T-cell (primary cell): ENCODE measurements at regions not wholly inside any gene's neighbourhood (a gene's known extent, or its start where the extent isn't known, plus 50 kb on each side); places are given as distances from the start of the nearest gene placed in this dataset.
"Not testable (repeated sequence)": the region's sequence is repeated elsewhere in the genome, so short reads cannot be mapped to it uniquely, and the experiment has no call there.

ENCODE experiments used
- ATAC-seq, 4 experiments: fragments of 200-7000 bp in 3 of 4; fragments of 150-1000 bp in 1 of 4; cut with Tn5 transposase; replicated peaks in 1 of 4; 1 replicate in 3 of 4; 2 replicates in 1 of 4; pipeline ENCODE4 v1.10.0; 2021; ENCODE audit warnings: moderate library complexity in 3 of 4, mild to moderate bottlenecking in 2 of 4, moderate number of reproducible peaks in 1 of 4
- CTCF ChIA-PET, 2 donors: fragments of 300-600 bp; sonication (Branson Sonifier 250); formaldehyde crosslinking; loops; one replicate each; lab custom pipeline; 2022; ENCODE audit warnings: antibody characterized with exemption in 2 of 2; lab: Charles Lee
- POLR2A ChIA-PET, 2 donors: fragments of 300-600 bp; sonication (Branson Sonifier 250); formaldehyde crosslinking; loops; one replicate each; lab custom pipeline; 2022; ENCODE audit warnings: antibody characterized with exemption in 2 of 2; lab: Charles Lee
- DNase-seq, 35 experiments: peaks; one replicate each; pipeline versions ENCODE4 v3.0.0 to v3.0.0-alpha.2; 2013 to 2023
- H3K27ac ChIP-seq: one replicate; pipeline ENCODE4 v1.5.1; 2013; ENCODE audit warnings: low read length
- H3K27me3 ChIP-seq, 2 experiments: replicated peaks in 1 of 2; 1 replicate in 1 of 2; 2 replicates in 1 of 2; pipeline versions ENCODE4 v1.6.1 to v1.7.0; 2013; ENCODE audit warnings: low read length in 1 of 2, mixed read lengths in 1 of 2; ENCODE audit not compliant: control insufficient read depth in 2 of 2, insufficient read depth in 2 of 2; ENCODE audit errors: extremely low read depth in 1 of 2
- H3K36me3 ChIP-seq, 2 donors: 1 replicate in 1 of 2; 2 replicates in 1 of 2; pipeline versions ENCODE4 v1.6.1 to v1.7.0; 2013; ENCODE audit warnings: low read length in 1 of 2; ENCODE audit not compliant: control insufficient read depth in 2 of 2, insufficient read depth in 1 of 2; ENCODE audit errors: extremely low read depth in 1 of 2
- H3K4me1 ChIP-seq, 2 experiments: 1 replicate in 1 of 2; 2 replicates in 1 of 2; pipeline versions ENCODE4 v1.6.1 to v1.7.0; 2013; ENCODE audit warnings: low read length in 2 of 2, mixed read lengths in 1 of 2; ENCODE audit not compliant: insufficient read depth in 2 of 2, control insufficient read depth in 1 of 2; ENCODE audit errors: extremely low read depth in 1 of 2
- H3K4me3 ChIP-seq, 2 donors: 1 replicate in 1 of 2; 2 replicates in 1 of 2; pipeline versions ENCODE4 v1.5.1 to v1.7.0; 2013; ENCODE audit warnings: mild to moderate bottlenecking in 2 of 2, low read length in 1 of 2, moderate library complexity in 1 of 2; ENCODE audit not compliant: control insufficient read depth in 1 of 2; ENCODE audit errors: extremely low read depth in 1 of 2
- H3K9me3 ChIP-seq: 2 replicates; pipeline ENCODE4 v1.7.0; 2013
- H3K27ac Mint-ChIP-seq, 2 donors: one replicate each; pipeline ENCODE4 v1.8.0; 2020 to 2021; ENCODE audit warnings: mild to moderate bottlenecking in 2 of 2, mixed read lengths in 2 of 2
- H3K27me3 Mint-ChIP-seq, 2 donors: one replicate each; pipeline ENCODE4 v1.8.0; 2021 to 2022; ENCODE audit warnings: mixed read lengths in 2 of 2
- H3K36me3 Mint-ChIP-seq: one replicate; pipeline ENCODE4 v1.8.0; 2021; ENCODE audit warnings: mixed read lengths
- H3K4me1 Mint-ChIP-seq, 3 donors: one replicate each; pipeline ENCODE4 v1.8.0; 2020 to 2022; ENCODE audit warnings: mixed read lengths in 3 of 3, mild to moderate bottlenecking in 1 of 3
- H3K4me3 Mint-ChIP-seq, 3 donors: one replicate each; pipeline ENCODE4 v1.8.0; 2020 to 2022; ENCODE audit warnings: mild to moderate bottlenecking in 3 of 3, mixed read lengths in 3 of 3, moderate library complexity in 3 of 3
- H3K9me3 Mint-ChIP-seq, 3 donors: one replicate each; pipeline ENCODE4 v1.8.0; 2020 to 2022; ENCODE audit warnings: mixed read lengths in 3 of 3
- WGBS: methylation state at CpG from one replicate; pipeline ENCODE4 v1.1.5; 2013; ENCODE audit warnings: missing lambda C conversion rate; ENCODE audit not compliant: insufficient coverage; 5-methylcytosine and 5-hydroxymethylcytosine counted together

DNA sequence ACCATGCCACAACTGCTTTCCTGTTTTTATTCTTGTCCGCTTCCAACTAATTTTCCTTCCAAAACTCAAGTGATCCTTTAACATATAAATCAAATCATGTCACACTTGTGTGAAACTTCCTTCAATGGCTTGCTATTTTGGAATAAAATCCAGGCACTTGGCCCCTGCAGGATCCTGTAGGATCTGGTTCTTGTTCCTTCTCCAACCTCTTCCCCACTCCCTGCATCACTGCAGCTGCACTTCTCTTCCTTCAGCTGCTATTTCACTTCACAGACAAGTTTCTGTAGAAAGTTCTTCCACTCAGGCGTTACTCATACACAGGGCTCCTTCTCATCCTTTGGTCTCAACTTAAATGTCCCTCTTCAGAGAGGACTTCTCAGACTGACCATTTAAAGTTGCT is 239.7 kb upstream of the BTG1 start:
- no peaks in the 10 kb centered on the region for H3K9me3 ChIP-seq
- ATAC-seq, result no peak
- no peak for DNase-seq
- peaks cover 3 to 5% of the 10 kb centered on the region in 2 experiments for H3K4me1 ChIP-seq
- H3K27ac ChIP-seq, result no peak overlapping the region
- no peak overlapping the region for H3K4me3 Mint-ChIP-seq
- no peak overlapping the region for H3K27ac Mint-ChIP-seq
- no peaks in the 10 kb centered on the region for H3K36me3 ChIP-seq
- no peaks in the 10 kb centered on the region for H3K9me3 Mint-ChIP-seq
- POLR2A ChIA-PET, result interaction anchor here in 1 of 2 donors (0.6 kb wide), 1 partner anchor 62 kb away, joined by 3 read pairs; no protein-coding TSS in a partner anchor
- CTCF ChIA-PET, result no interaction called here
- H3K27me3 Mint-ChIP-seq, result no peaks in the 10 kb centered on the region
- no peaks in the 10 kb centered on the region for H3K27me3 ChIP-seq
- H3K4me3 ChIP-seq, result no peak overlapping the region
- H3K36me3 Mint-ChIP-seq, result no peaks in the 10 kb centered on the region
- H3K4me1 Mint-ChIP-seq, result peaks cover 48 to 59% (median 54%) of the 10 kb centered on the region in 3 donors
- WGBS, result 100% methylated on average over 1 of the region's 2 CpGs

DNA sequence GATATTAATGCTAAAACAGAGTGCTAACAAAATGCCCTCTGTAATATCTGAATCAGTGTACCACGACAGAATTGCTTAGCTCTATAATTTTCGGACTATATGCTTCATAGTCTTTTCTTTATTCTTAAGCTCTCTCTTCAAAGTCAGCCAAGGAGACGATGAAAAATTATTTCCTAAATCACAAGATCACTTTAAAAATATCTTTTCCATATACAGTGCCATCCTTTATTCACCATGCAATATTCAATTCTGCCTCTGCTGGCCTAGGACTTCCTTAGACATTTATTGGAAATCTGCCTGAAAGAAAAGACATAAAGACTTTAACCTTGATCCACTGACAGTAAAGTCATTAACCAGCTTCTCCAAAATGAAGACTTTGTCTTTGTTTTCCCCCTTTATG is 238.9 kb upstream of the BTG1 start:
- Mint-ChIP-seq H3K4me3 (no peak overlapping the region), H3K27me3 (no peaks in the 10 kb centered on the region), H3K4me1 (peaks cover 54 to 64% (median 57%) of the 10 kb centered on the region in 3 donors), H3K36me3 (no peaks in the 10 kb centered on the region), H3K9me3 (no peaks in the 10 kb centered on the region), H3K27ac (no peak overlapping the region)
- no peak overlapping the region for H3K27ac ChIP-seq
- H3K4me1 ChIP-seq, result peaks cover 6 to 10% of the 10 kb centered on the region in 2 experiments
- POLR2A ChIA-PET, result interaction anchor here in 1 of 2 donors (0.6 kb wide), 1 partner anchor 95 kb away, joined by 3 read pairs; no protein-coding TSS in a partner anchor
- WGBS, result 100% methylated on average over 1 of the region's 3 CpGs
- CTCF ChIA-PET, result interaction anchor here in 1 of 2 donors (0.9 kb wide), 1 partner anchor 10 kb away, joined by 3 read pairs; no protein-coding TSS in a partner anchor
- no peak overlapping the region for H3K4me3 ChIP-seq
- no peaks in the 10 kb centered on the region for H3K36me3 ChIP-seq
- no peak for ATAC-seq
- no peak for DNase-seq
- no peaks in the 10 kb centered on the region for H3K9me3 ChIP-seq
- no peaks in the 10 kb centered on the region for H3K27me3 ChIP-seq

DNA sequence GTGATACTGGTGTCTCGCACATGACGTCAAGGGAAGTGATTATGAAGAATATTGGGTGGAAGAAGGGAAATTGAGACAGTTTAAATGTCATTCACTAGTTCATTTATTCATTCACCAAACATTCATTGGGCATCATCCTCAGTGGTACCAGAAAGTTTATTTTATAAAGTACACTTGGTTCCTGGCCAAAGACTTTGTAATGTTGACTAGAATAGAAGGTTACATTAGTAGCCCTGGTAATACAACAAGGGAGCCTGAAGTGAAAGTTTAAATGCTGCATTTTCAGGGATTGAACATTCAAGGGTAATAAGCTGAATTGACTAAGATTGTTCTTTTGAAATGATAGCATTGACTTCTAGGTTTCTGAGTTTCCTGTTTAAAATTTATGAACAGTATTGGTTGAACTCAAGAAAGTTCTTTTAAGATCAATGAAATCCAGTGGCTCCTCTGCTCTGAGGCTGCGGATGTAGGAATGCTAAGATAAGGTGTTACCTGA is 236.8 kb upstream of the BTG1 start:
- no CpG with 5 or more reads among the region's 3 CpGs for WGBS

DNA sequence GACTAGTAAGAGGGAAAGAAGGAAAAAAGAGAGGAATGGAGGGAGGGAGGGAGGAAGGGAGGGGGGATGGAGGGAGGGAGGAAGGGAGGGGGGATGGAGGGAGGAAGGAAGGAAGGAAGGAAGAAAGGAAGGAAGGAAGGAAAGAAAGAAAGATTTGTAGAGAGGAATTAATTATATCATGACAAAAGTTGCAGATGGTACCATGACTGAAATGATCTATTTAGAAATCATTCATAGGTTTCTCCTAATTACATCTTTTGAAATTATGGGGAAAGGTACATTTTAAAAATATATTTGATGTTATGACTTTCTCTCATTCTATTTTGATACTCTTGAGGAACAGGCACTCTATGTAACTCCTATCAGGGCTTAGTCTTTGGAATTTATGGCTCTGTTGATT is 236.2 kb upstream of the BTG1 start:
- Mint-ChIP-seq H3K27ac (no peak overlapping the region), H3K27me3 (no peaks in the 10 kb centered on the region), H3K4me3 (no peak overlapping the region), H3K36me3 (no peaks in the 10 kb centered on the region), H3K9me3 (no peaks in the 10 kb centered on the region), H3K4me1 (peaks cover 64 to 69% (median 65%) of the 10 kb centered on the region in 3 donors)
- ATAC-seq, result no peak
- H3K9me3 ChIP-seq, result no peaks in the 10 kb centered on the region
- no peak overlapping the region for H3K4me3 ChIP-seq
- H3K27me3 ChIP-seq, result no peaks in the 10 kb centered on the region
- ChIA-PET CTCF (no interaction called here), POLR2A (no interaction called here)
- no peak for DNase-seq
- no peaks in the 10 kb centered on the region for H3K36me3 ChIP-seq
- peaks cover 16 to 18% of the 10 kb centered on the region in 2 experiments for H3K4me1 ChIP-seq
- no peak overlapping the region for H3K27ac ChIP-seq

More for the DNA sequence above, 236.8 kb upstream of the BTG1 start:
- H3K4me1 ChIP-seq, result peaks cover 16 to 18% of the 10 kb centered on the region in 2 experiments
- H3K4me3 Mint-ChIP-seq, result no peak overlapping the region
- H3K36me3 ChIP-seq, result no peaks in the 10 kb centered on the region
- H3K36me3 Mint-ChIP-seq, result no peaks in the 10 kb centered on the region
- no peaks in the 10 kb centered on the region for H3K9me3 Mint-ChIP-seq
- ATAC-seq (no peak), DNase-seq (no peak)
- CTCF ChIA-PET, result no interaction called here
- POLR2A ChIA-PET, result interaction anchor here in 1 of 2 donors (0.6 kb wide), 1 partner anchor 8 kb away, joined by 3 read pairs; no protein-coding TSS in a partner anchor
- H3K27ac Mint-ChIP-seq, result peak overlapping the region in 1 of 2 donors; percentile 9
- peaks cover 63 to 71% (median 64%) of the 10 kb centered on the region in 3 donors for H3K4me1 Mint-ChIP-seq
- no peak overlapping the region for H3K27ac ChIP-seq
- H3K27me3 ChIP-seq, result no peaks in the 10 kb centered on the region
- H3K4me3 ChIP-seq, result no peak overlapping the region
- no peaks in the 10 kb centered on the region for H3K9me3 ChIP-seq
- H3K27me3 Mint-ChIP-seq, result no peaks in the 10 kb centered on the region

DNA sequence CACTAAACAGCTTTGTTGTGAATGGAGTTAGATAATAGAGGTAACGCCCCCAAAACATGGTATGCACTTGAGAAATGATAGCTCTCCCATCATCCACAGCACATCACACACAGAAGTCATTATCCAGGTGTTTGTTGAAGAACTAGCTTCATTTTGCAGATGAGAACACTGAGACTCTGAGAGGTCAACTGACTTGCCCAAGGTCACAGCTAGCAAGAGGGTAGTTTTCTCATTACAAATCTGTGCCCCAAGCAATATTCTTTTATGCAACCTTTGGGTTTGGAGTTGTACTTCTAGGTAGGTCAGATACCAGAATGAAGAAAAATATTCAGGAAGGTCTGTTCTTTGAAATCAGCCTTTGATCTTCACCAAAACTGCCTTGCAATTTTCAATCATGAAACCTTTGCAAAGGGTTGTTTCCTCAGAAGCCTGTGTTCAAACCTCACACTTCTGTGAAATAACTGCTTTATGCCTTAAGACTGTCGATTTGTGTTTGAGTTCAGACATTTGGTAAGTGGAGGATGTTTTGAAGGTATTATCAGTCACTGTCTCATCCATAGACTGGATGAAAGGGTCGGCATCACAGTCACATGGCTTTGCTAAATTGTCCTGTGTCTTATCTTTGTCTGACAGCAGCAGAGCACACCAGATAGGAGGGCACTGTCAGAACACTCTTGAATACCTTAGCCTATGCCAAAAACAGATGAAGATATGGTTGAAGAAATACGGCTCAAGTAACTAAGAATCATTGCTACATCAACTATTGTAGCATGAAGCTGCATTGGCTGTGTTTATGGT is 233.2 kb upstream of the BTG1 start:
- CTCF ChIA-PET, result interaction anchor here in 1 of 2 donors (1.2 kb wide), 1 partner anchor 16 kb away, joined by 6 read pairs; no protein-coding TSS in a partner anchor
- POLR2A ChIA-PET, result interaction anchor here in 1 of 2 donors (0.6 kb wide), 1 partner anchor 231 kb away, joined by 4 read pairs; no protein-coding TSS in a partner anchor
- WGBS, result 20% methylated on average over 1 of the region's 4 CpGs
- Histone ChIP-seq H3K4me3 (no peak overlapping the region), H3K36me3 (no peaks in the 10 kb centered on the region), H3K4me1 (peaks cover 16 to 18% of the 10 kb centered on the region in 2 experiments), H3K27me3 (no peaks in the 10 kb centered on the region), H3K27ac (peak overlapping the region; percentile 27), H3K9me3 (no peaks in the 10 kb centered on the region)
- peaks cover 66 to 79% (median 74%) of the 10 kb centered on the region in 3 donors for H3K4me1 Mint-ChIP-seq
- peak overlapping the region; percentile 94 to 97 for H3K27ac Mint-ChIP-seq
- peak overlapping the region in 1 of 3 donors; percentile 52 for H3K4me3 Mint-ChIP-seq
- H3K36me3 Mint-ChIP-seq, result no peaks in the 10 kb centered on the region
- no peaks in the 10 kb centered on the region for H3K27me3 Mint-ChIP-seq
- H3K9me3 Mint-ChIP-seq, result no peaks in the 10 kb centered on the region
- ATAC-seq (peak; percentile 85 to 90 (median 87)), DNase-seq (peak in 8 of 35 experiments; percentile 14 to 50 (median 31))

DNA sequence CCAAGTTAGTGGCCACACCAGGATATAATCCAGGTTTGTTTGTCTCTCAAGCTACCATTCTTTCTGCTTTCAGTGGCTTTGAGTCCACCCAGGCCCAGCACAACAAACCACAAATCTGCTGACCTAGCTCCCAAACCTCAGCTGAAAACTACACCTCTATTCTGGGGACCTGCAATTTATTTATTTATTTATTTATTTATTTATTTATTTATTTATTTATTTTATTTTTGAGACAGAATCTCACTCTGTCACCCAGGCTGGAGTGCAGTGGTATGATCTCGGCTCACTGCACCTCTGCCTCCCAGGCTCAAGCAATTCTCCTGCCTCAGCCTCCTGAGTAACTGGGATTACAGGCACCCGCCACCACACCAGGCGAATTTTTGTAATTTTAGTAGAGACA is 229.9 kb upstream of the BTG1 start:
- H3K27me3 ChIP-seq, H3K36me3 Mint-ChIP-seq, ATAC-seq, H3K4me3 ChIP-seq, H3K4me3 Mint-ChIP-seq, H3K27ac Mint-ChIP-seq, H3K27me3 Mint-ChIP-seq, H3K36me3 ChIP-seq, POLR2A ChIA-PET, H3K27ac ChIP-seq, H3K9me3 Mint-ChIP-seq, H3K9me3 ChIP-seq, DNase-seq: not testable (repeated sequence)
- H3K4me1 ChIP-seq, result peaks cover 14 to 15% of the 10 kb centered on the region in 2 experiments
- WGBS, result 100% methylated on average over 1 of the region's 3 CpGs
- H3K4me1 Mint-ChIP-seq, result peaks cover 45 to 68% (median 63%) of the 10 kb centered on the region in 3 donors
- CTCF ChIA-PET, result interaction anchor here in 1 of 2 donors (0.6 kb wide), 1 partner anchor 1030 kb away, joined by 4 read pairs; no protein-coding TSS in a partner anchor
